Peyer's patch (tissue), 4 donors: ENCODE measurements at regions not wholly inside any gene's neighbourhood (a gene's known extent, or its start where the extent isn't known, plus 50 kb on each side); places are given as distances from the start of the nearest gene placed in this dataset.
A peak's percentile ranks its signal among the peaks of the same experiment; 100 is the strongest.

ENCODE experiments used
- DNase-seq, 3 donors: peaks; one replicate each; pipeline ENCODE4 v3.0.0-alpha.2; 2017 to 2019
- H3K27ac ChIP-seq, 4 donors: fragments of 200-600 bp; sonication (generic); one replicate each; pipeline ENCODE4 v1.5.1; 2016 to 2019
- H3K27me3 ChIP-seq, 2 donors: fragments of 200-600 bp; sonication (generic); one replicate each; pipeline ENCODE4 v1.5.1; 2019
- H3K36me3 ChIP-seq, 3 donors: fragments of 200-600 bp; sonication (generic); one replicate each; pipeline ENCODE4 v1.5.1; 2016 to 2019
- H3K4me1 ChIP-seq, 4 donors: fragments of 200-600 bp; sonication (generic); one replicate each; pipeline ENCODE4 v1.5.1; 2016 to 2019
- H3K4me3 ChIP-seq, 4 donors: fragments of 200-600 bp; sonication (generic); 1 replicate in 3 of 4; 2 replicates in 1 of 4; pipeline ENCODE4 v1.5.1; 2016 to 2019; ENCODE audit warnings: mild to moderate bottlenecking in 1 of 4
- H3K9me3 ChIP-seq, 4 donors: fragments of 200-600 bp; sonication (generic); one replicate each; pipeline ENCODE4 v1.5.1; 2016 to 2019; ENCODE audit warnings: mild to moderate bottlenecking in 1 of 4
- POLR2A ChIP-seq, 2 donors: fragments of 450-650 bp; IDR thresholded peaks; one replicate each; pipeline ENCODE4 v1.5.1; 2017; ENCODE audit warnings: antibody characterized with exemption in 2 of 2, mild to moderate bottlenecking in 2 of 2, moderate library complexity in 2 of 2
- TF ChIP-seq, protein P1 (sequence below), 6 experiments: fragments of 450-650 bp in 4 of 6; fragments of 200-600 bp in 2 of 6; sonication (generic) in 1 of 6; IDR thresholded peaks; one replicate each; pipeline ENCODE4 v1.5.1; 2017 to 2019; ENCODE audit warnings: antibody characterized with exemption in 6 of 6, mild to moderate bottlenecking in 3 of 6, moderate library complexity in 1 of 6

GRCh38 chr14:106844608-106845285, 1318.4 kb downstream of the TMEM121 start:
- Histone ChIP-seq H3K27ac (peak overlapping the region; percentile 93 to 97 (median 94)), H3K9me3 (no peaks in the 10 kb centered on the region), H3K36me3 (no peaks in the 10 kb centered on the region), H3K4me1 (peaks cover 0 to 9% (median 0%) of the 10 kb centered on the region in 4 donors), H3K27me3 (no peaks in the 10 kb centered on the region), H3K4me3 (peak overlapping the region; percentile 58 to 66 (median 60))
- TF ChIP-seq, protein P1, sequence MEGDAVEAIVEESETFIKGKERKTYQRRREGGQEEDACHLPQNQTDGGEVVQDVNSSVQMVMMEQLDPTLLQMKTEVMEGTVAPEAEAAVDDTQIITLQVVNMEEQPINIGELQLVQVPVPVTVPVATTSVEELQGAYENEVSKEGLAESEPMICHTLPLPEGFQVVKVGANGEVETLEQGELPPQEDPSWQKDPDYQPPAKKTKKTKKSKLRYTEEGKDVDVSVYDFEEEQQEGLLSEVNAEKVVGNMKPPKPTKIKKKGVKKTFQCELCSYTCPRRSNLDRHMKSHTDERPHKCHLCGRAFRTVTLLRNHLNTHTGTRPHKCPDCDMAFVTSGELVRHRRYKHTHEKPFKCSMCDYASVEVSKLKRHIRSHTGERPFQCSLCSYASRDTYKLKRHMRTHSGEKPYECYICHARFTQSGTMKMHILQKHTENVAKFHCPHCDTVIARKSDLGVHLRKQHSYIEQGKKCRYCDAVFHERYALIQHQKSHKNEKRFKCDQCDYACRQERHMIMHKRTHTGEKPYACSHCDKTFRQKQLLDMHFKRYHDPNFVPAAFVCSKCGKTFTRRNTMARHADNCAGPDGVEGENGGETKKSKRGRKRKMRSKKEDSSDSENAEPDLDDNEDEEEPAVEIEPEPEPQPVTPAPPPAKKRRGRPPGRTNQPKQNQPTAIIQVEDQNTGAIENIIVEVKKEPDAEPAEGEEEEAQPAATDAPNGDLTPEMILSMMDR (IDR thresholded peaks at IDR 0.05), result no peak
- TF ChIP-seq POLR2A (IDR thresholded peaks at IDR 0.05), result peak; percentile 62 to 85
- peak; percentile 80 to 93 (median 86) for DNase-seq

GRCh38 chr14:106845286-106846087, 1319.1 kb downstream of the TMEM121 start:
- H3K27me3 ChIP-seq, result no peaks in the 10 kb centered on the region
- no peaks in the 10 kb centered on the region for H3K9me3 ChIP-seq
- peak overlapping the region; percentile 58 to 66 (median 60) for H3K4me3 ChIP-seq
- TF ChIP-seq, protein P1 (IDR thresholded peaks at IDR 0.05), result no peak
- peak; percentile 33 to 72 for TF ChIP-seq POLR2A (IDR thresholded peaks at IDR 0.05)
- H3K4me1 ChIP-seq, result peaks cover 0 to 9% (median 0%) of the 10 kb centered on the region in 4 donors
- peak overlapping the region; percentile 93 to 97 (median 94) for H3K27ac ChIP-seq
- H3K36me3 ChIP-seq, result no peaks in the 10 kb centered on the region
- peak; percentile 69 to 93 (median 87) for DNase-seq

DNA sequence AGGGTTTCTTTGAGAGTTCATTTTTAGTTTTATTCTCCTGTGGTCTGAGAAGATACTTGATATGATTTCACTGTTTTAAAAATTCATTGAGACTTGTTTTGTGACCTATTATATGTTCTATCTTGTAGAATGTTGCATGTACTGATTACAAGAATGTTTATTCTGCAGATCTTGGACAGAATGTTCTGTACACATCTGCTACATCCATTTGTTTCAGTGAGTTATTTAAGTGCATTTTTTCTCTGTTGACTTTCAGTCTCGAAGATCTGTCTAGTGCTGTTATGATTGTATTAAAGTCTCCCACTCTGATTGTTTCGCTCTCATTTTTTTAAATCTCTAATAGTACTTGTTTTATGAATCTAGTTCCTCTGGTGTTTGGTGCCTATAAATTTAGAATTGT, 1319.8 kb downstream of the TMEM121 start:
- TF ChIP-seq, protein P1 (IDR thresholded peaks at IDR 0.05), result no peak
- no peak for TF ChIP-seq POLR2A (IDR thresholded peaks at IDR 0.05)
- H3K27ac ChIP-seq, result peak overlapping the region; percentile 93 to 97 (median 94)

GRCh38 chr14:106848330-106849121, 1322.1 kb downstream of the TMEM121 start:
- no peaks in the 10 kb centered on the region for H3K36me3 ChIP-seq
- peak overlapping the region in 2 of 4 donors; percentile 61 to 78 for H3K27ac ChIP-seq

More for the DNA sequence above, 1319.8 kb downstream of the TMEM121 start:
- no peak for DNase-seq
- Histone ChIP-seq H3K36me3 (no peaks in the 10 kb centered on the region), H3K9me3 (no peaks in the 10 kb centered on the region), H3K4me1 (peaks cover 0 to 9% (median 0%) of the 10 kb centered on the region in 4 donors), H3K4me3 (peak overlapping the region in 3 of 4 donors; percentile 58 to 66 (median 61)), H3K27me3 (no peaks in the 10 kb centered on the region)

More at GRCh38 chr14:106848330-106849121, 1322.1 kb downstream of the TMEM121 start:
- DNase-seq, result peak in 2 of 3 donors; percentile 36 to 73
- TF ChIP-seq, protein P1 (IDR thresholded peaks at IDR 0.05), result peak in 5 of 6 experiments; percentile 20 to 65 (median 38)
- peak in 1 of 2 donors; percentile 34 for TF ChIP-seq POLR2A (IDR thresholded peaks at IDR 0.05)
- Histone ChIP-seq H3K9me3 (no peaks in the 10 kb centered on the region), H3K27me3 (no peaks in the 10 kb centered on the region), H3K4me1 (peaks cover 0 to 9% (median 1%) of the 10 kb centered on the region in 4 donors), H3K4me3 (peak overlapping the region in 1 of 4 donors; percentile 9)
